ENCODE measurements at regions not wholly inside any gene's neighbourhood (a gene's known extent, or its start where the extent isn't known, plus 50 kb on each side); places are given as distances from the start of the nearest gene placed in this dataset.
"Not testable (repeated sequence)": the region's sequence is repeated elsewhere in the genome, so short reads cannot be mapped to it uniquely, and the experiment has no call there.

DNA sequence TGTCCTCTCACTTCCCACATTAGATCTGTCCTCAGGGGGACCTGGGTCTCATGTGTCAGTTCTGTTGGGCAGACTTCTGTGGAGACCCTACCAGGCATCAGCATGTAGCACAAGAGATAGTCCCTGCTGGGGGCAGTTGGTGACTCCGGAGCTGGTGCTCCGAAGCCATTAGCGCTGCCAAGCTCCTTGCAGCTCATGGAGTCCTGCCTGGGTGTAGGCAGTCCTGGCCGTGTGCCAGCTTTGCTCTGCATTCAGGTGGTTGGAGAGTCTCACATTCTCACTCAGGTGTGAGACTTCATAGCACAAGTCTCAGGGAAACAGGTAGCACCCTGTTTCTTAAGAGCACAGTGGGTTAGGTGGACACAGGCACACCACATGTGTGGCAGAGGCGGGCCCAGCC lies 202.3 kb downstream of the LIPI start:
- not testable (repeated sequence) for DNase-seq (ENCODE audit: low read depth in 2 of 2)

DNA sequence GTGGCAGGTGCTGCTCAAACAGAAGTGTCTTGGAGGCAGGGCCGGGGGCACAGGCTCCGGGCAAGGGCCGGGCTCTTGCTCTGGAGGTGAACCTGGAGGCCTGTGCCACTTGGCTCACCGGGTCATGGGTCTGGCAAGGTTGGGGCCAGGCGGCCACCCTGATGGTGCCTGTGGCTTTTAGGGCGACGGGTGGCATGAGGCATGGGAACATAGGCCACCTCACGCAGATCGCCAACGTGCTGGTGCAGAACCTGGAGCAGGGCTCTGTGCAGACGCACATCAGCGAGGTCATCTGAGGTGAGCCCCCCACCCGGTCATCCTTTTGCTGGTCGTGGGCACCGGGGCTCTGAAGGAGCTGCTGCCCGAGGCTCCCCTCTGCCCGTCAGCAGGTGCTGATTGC lies 202.7 kb downstream of the LIPI start:
- not testable (repeated sequence) for DNase-seq (ENCODE audit: low read depth in 2 of 2)

DNA sequence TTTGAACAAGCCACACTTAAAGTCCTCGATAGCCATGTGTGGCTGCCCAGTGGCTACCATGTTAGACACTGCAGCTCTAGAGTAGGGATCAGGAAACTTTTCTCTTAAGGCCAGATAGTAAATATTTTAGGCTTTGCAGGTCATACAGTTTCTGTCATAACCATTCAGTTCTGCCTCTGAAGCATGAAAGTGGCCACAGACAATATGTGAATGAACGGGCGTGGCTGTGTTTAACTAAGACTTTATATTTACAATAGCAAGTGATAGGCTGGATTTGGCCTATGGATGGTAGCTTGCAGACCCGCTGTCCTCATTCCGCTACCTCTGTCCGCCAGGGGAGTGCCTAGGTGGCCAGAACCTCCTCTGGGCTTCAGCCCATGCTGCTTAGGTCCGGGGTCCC lies 204.6 kb downstream of the LIPI start:
- not testable (repeated sequence) for DNase-seq (ENCODE audit: low read depth in 2 of 2)

DNA sequence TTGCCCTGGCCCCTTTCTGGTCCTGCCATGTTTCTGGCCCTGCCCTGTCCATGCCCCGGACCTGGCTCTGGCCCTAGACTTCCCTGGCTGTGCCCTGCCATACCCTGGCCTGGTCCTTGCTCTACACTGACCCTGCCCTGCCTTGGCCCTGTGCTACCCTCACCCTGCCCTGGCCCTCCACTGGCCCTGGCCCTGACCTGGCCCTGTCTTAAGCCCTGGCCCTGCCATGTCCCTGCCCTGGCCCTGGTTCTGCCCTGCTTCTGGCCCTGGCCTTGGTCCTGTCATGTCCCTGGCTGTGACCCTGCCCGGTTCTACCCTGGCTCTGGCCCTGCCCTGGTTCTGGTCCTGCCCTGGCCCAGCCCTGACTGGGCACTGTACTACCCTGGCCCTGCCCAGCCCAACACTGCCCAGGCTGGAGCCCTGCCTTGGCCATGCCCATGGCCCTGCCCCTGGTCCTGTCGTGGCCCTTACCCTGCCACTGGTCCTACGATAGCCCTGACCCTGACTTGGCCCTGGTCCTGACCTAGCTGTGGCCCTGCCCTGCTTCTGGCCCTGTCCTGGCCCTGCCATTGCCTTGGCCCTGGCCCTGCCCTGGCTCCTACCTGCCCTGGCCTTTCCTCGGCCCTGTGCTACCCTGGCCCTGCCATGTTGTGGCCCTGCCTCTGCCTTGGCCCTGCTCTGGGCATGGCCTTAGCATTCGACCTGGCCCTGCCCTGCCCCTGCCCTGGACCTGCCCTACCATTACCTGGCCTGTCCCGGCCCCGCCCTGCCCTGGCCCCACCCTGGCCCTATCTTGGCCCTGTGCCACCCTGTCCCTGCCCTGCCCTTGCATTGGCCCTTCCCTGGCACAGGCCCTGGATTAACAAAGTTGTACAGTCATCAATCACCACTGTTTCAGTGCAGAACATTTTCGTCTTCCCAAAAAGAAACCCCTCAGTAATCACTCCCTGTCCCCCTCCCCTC lies 223.5 kb downstream of the LIPI start:
- not testable (repeated sequence) for DNase-seq (ENCODE audit: low read depth in 2 of 2)

DNA sequence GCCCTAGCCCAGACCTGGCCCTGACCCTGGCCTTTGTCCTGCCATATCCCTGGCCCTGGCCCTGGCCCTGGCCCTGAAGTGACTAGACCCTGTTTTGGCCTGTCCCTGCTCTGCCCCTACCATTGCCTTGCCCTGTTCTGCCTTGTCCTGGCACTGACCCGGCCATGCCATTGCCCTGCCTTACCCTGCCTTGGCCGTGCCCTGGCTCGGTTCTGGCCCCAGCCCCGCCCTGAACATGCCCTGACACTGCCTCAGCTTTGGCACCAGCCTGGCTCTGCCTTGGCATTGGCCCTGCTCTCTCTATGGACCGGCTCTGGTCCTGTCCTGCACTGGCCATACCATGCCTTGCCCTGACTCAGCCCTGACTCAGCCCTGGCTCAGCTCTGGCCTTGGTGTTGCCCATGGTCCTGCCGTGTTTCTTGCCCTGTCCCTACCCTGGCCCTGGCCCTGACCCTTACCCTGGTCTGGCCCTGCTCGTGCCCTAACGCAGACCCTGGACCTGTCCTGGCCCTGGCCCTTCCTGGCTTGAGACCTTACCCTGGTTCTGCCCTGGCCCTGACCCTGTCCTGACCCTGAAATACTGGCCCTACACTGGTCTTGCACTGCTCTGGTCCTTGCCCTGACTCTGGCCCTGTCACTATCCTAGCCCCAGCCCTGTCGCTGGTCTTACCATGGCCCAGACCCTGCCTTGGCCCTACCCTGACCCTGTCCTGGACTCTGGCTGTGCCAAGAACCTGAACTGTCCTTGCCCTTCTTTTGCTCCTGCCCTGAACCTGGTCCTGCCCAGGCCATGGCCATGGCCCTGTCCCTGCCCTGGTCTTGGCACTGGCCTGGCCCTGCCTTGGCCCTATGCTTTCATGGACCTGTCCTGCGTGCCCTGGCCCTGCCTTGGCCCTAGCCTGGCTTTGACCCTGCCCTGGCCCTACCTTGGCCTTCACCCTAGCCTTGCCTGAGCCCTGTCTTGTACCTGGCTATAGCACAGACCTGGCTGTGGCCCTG lies 224.6 kb downstream of the LIPI start:
- DNase-seq (ENCODE audit: low read depth in 2 of 2): not testable (repeated sequence)

DNA sequence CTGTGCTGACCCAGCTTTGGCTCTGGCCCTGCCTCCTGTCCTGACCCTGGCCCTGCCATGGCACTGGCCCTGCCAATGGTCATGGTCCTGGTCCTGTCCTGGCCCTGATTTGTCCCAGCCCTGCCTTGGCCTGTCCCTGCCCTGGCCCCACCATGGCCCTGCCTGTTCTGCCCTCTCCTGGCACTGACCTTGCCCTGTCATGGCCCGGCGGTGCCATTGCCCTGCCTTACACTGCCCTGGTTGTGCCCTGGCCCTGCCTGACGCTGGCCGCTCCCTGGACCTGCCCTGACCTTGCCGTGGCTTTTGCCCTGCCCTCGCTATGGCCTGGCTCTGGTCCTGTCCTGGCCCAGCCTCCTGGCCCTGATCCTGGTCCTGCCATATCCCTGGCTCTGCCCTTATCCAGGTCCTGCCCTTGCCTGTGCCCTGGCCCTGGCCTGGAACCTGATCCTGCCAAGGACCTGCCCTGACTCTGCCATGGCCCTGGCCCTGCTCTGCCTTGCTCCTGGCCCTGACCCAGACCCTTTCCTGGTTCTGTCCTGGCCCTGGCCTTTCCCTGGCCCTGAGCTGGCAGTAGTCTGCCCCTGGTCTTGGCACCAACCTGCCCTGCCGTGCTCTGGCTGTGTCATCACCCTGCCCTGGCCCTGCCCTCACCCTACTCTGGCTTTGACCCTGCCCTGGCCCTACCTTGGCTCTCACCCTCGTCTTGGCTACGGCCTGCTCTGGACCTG lies 225.5 kb downstream of the LIPI start:
- not testable (repeated sequence) for DNase-seq (ENCODE audit: low read depth in 2 of 2)

DNA sequence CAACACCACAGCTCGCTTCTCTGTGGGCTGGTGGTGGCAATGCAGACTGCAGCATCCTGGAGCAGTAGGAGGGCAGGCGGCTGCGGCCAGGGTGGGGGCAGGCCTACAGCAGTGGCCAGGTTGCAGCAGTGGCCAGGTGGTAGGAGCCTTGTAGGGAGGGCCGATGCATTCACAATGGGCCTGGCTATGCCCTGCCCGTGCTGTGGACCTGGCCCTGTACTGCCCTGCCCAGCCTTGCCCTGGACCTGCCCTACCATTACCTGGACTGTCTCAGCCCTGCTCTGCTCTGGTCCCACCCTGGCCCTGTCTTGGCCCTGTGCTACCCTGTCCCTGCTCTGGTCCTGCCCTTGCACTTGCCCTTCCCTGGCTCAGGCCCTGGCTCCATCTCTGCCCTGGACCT lies 226.0 kb downstream of the LIPI start:
- DNase-seq (ENCODE audit: low read depth in 2 of 2): not testable (repeated sequence)

DNA sequence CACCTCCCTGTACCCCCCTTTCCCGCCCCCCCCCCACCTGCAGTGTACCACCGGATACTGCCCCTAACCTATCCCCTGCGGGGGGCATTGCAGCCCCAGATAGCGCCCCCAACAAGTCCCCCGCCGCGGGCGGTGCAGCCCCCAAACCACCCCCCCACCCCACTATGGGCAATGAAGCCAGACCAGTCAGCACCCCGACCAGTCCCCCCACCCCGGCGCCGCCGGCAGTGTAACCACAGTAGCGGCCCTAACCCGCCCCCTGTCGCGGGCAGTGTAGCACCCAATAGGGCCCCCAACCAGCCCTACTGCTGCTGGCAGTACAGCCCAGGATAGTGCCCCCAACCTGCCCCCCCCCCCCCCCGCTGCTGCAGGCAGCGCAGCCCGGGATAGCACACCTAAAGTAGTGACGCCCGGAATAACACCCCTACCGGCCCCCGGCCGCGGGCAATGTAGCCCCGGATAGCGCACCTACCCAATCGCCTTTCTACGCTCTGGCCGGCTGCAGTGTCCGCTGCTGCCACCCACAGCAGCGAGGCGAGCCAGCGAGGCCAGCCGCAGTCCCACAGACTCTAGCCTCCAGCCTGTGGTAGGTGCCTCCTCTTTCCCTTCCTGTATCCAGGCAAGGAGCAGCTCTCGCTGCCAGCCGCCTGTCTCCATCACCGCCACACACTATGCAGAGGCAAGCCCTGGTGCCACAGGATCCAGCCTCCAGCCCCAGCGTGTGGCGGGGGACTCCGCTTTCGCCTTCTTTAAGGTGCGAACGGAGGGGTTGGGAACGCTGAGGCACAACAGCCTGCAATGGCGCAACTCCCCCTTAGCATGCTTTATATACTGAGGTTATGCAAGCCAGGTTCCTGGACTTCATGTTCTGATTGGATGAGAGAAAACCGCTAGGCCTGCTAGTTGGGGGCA lies 229.3 kb downstream of the LIPI start:
- DNase-seq (ENCODE audit: low read depth in 2 of 2): not testable (repeated sequence)

DNA sequence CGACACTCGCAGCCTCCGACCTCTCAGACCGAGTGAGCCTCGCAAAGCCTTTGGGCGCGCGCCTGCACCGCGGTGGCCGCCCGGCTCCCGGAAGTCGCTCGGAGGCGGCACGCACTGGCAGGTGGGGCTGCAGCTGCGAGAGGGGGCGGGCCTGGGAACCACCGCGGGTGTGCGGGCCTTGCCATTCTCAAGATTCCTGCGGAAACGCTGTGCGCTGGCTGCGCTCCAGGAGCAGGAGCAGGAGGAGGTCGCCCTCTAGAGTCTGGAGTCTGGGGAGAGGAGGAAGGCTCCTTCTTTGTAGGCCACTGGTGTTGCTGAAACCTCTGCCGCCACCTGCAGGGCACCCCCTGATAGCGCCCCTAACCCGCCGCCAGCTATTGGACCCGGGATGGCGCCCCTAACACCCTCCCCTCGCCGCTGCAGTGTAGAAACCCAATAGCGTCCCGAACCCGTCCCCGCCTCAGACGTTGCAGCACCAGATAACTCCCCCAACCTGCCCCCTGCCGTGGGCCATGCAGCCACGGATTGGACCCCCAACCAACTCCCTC lies 230.6 kb downstream of the LIPI start:
- DNase-seq (ENCODE audit: low read depth in 2 of 2): not testable (repeated sequence)

DNA sequence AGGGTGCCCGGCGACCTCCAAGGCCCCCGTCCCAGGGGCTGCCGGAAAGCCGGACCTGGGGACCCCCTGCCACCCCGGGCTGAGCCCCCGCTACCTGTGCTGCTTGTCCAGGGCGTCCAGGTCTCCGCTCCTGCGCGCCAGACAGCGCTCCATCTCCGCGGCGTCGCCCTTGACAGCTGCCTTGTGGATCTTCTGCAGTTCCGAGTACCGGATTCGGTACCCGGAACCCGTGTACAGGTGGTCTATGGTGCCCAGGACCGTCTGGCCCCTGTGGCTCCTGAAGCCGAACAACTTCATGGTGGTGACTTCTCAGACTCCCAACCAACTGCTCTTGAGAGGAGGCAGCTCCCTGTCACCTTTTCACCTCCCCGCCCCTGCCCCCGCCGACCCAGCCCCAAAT lies 231.1 kb downstream of the LIPI start:
- not testable (repeated sequence) for DNase-seq (ENCODE audit: low read depth in 2 of 2)

DNA sequence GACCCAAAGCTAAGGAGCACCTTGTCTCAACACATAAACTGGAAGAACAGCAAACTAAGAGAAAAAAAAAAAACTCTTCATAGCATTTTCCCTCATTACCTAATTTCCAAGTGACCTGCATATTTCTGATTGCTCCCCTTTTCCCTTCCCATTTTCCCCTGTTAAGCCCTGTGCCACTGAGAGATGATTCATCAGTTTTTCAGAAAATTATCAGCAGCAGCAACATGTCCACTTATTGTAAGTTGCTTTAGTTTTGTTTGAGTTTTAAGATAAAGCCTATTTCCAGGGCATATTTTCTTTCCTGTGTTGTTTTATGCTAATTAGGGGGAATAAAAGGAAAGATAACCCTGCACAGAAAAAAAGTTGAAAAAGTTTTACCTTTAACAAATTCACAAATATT lies 236.2 kb downstream of the LIPI start:
- not testable (repeated sequence) for DNase-seq (ENCODE audit: low read depth in 2 of 2)

DNA sequence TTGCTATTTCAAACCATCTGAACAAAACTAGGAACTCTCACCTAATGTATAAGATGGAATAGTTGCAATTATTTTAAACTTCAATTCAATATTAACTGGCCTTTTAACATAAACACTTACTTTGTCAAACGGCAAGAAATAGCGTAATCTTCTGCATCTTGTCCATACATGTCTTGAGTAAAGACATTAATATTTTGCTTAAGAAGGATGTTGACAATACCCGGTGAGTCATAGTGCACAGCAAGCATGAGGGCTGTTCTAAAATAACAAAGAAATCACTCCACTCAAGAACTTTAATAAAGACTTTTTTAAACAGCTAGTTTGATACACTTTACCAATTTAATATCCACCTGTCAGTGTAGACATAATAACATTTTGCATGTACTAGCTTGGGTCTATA lies 240.9 kb downstream of the LIPI start:
- not testable (repeated sequence) for DNase-seq (ENCODE audit: low read depth in 2 of 2)

DNA sequence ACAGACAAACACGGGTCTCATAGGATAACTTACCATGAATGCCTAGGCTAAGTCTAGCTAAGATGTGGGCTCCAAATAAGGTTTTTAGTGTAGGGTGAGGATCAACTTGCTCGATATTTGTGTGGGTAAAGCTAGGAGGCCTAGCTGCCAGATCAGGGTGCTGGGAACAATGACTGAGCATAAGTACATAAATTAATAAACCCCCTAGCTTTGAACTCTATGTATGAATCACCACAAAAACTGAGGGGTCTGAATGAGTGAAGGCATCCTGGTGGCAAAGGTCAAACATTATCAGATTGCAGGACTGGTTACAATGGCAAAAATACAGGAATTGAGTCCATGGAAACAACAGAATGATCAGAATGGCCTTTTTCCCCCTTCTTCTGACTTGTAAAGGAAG lies 241.8 kb downstream of the LIPI start:
- DNase-seq (ENCODE audit: low read depth in 2 of 2): not testable (repeated sequence)

DNA sequence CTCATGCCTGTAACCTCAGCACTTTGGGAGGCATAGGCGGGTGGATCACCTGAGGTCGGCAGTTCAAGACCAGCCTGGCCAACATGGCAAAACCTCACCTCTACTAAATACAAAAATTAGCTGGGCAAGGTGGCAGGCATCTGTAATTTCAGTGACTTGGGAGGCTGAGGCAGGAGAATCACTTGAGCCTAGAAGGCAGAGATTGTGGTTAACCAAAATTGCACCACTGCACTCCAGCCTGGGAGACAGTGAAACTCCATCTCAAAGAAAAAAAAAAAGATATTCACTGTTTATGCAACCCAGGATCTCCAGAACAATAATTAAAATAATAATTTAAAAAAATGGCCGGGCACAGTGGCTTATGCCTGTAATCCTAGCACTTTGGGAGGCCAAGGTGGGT lies 247.5 kb downstream of the LIPI start:
- not testable (repeated sequence) for DNase-seq (ENCODE audit: low read depth in 2 of 2)

DNA sequence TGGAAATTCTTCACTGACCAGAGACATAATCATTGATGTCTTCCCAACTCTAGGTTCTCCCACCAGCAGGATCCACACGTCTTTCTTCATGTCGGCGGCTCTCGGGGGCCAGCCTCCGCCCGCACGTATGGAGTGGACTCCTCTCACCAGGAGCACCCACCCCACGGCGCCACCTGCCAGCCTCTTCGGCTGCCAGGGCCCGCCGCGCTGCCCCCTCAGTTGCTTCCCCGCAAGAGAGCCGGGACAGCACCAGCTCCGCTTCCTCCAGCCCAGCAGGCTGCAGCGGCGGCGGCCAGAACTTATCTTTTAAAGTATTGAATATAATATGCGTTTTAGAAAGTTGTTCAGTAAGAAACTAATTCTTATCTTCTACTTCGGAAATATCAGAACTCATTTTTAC lies 273.5 kb downstream of the LIPI start:
- no peak for DNase-seq (ENCODE audit: low read depth in 2 of 2)

DNA sequence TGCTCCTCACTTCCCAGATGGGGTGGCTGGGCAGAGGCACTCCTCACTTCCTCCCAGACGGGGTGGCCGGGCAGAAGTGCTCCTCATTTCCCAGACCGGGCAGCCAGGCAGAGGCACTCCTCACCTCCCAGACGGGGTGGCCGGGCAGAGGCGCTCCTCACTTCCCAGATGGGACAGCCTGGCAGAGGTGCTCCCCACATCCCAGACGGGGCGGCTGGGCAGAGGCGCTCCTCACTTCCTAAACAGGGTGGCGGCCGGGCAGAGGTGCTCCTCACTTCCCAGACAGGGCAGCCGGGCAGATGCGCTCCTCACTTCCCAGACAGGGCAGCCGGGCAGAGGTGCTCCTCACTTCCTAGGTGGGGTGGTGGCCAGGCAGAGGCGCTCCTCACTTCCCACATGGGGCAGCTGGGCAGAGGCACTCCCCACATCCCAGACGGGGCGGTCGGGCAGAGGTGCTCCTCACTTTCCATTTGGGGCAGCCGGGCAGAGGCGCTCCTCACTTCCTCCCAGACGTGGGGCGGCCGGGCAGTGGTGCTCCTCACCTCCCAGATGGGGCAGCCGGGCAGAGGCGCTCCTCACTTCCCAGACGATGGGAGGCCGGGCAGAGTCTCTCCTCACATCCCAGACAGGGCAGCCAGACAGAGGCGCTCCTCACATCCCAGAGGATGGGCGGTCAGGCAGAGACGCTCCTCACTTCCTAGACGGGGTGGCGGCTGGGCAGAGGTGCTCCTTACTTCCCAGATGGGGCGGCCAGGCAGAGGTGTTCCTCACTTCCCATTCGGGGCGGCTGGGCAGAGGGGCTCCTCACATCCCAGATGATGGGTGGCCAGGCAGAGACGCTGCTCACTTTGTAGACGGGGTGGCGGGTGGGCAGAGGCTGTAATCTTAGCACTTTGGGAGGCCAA lies 274.5 kb downstream of the LIPI start:
- DNase-seq (ENCODE audit: low read depth in 2 of 2): not testable (repeated sequence)

DNA sequence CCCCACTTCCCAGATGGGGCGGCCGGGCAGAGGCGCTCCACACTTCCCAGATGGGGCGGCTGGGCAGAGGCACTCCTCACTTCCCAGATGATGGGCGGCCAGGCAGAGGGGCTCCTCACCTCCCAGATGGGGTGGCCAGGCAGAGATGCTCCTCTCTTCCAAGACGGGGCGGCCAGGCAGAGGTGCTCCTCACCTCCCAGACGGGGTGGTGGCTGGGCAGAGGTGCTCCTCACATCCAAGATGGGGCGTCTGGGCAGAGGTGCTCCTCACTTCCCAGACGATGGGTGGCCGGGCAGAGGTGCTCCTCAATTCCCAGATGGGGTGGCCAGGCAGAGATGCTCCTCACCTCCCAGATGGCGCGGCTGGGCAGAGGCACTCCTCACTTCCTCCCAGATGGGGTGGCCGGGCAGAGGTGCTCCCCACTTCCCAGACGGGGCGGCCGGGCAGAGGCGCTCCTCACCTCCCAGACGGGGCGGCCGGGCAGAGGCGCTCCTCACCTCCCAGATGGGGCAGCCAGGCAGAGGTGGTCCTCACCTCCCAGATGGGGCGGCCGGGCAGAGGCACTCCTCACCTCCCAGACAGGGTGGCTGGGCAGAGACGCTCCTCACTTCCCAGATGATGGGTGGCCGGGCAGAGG lies 275.2 kb downstream of the LIPI start:
- DNase-seq (ENCODE audit: low read depth in 2 of 2): not testable (repeated sequence)

DNA sequence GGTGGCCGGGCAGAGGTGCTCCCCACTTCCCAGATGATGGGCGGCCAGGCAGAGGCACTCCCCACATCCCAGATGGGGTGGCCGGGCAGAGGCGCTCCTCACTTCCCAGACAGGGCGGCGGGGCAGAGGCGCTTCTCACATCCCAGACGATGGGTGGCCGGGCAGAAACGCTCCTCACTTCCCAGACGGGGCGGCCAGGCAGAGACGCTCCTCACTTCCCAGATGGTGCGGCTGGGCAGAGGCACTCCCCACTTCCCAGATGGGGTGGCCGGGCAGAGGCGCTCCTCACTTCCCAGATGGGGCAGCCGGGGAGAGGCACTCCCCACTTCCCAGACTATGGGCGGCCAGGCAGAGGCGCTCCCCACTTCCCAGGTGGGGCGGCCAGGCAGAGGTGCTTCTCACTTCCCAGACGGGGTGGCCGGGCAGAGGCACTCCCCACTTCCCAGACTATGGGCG lies 275.8 kb downstream of the LIPI start:
- DNase-seq (ENCODE audit: low read depth in 2 of 2): not testable (repeated sequence)

Measured in fibroblast of skin of left biceps (primary cell).